ENCODE measurements at regions not wholly inside any gene's neighbourhood (a gene's known extent, or its start where the extent isn't known, plus 50 kb on each side); places are given as distances from the start of the nearest gene placed in this dataset.

- TF ChIP-seq CTCF (IDR thresholded peaks at IDR 0.05), result no peak
- H3K27me3 ChIP-seq, result no peaks in the 10 kb centered on the region
- H3K4me1 ChIP-seq, result peaks cover 35% of the 10 kb centered on the region
- H3K4me3 ChIP-seq, result no peak overlapping the region
- no peaks in the 10 kb centered on the region for H3K36me3 ChIP-seq
- DNase-seq (no peak), ATAC-seq (no peak)
- intact Hi-C loops (cut with DNase I), result no loop called here
- no peaks in the 10 kb centered on the region for H3K9me3 ChIP-seq
- H3K27ac ChIP-seq, result no peak overlapping the region
These were observed 64.3 kb upstream of the MAP4K3 start for GRCh38 chr2:39501412-39501811.

GRCh38 chr2:39503277-39503676 is 66.2 kb upstream of the MAP4K3 start:
- Histone ChIP-seq H3K27me3 (no peaks in the 10 kb centered on the region), H3K9me3 (no peaks in the 10 kb centered on the region), H3K27ac (peak overlapping the region; percentile 79), H3K4me3 (no peak overlapping the region), H3K4me1 (peaks cover 30% of the 10 kb centered on the region), H3K36me3 (no peaks in the 10 kb centered on the region)
- TF ChIP-seq CTCF (IDR thresholded peaks at IDR 0.05), result no peak
- ATAC-seq, result no peak
- intact Hi-C loops (cut with DNase I), result no loop called here
- DNase-seq, result no peak

- intact Hi-C loops (cut with DNase I), result no loop called here
- no peak for DNase-seq
- Histone ChIP-seq H3K27me3 (no peaks in the 10 kb centered on the region), H3K4me3 (no peak overlapping the region), H3K36me3 (no peaks in the 10 kb centered on the region), H3K27ac (peak overlapping the region; percentile 79), H3K9me3 (no peaks in the 10 kb centered on the region), H3K4me1 (peaks cover 37% of the 10 kb centered on the region)
- ATAC-seq, result peak; percentile 32
- no peak for TF ChIP-seq CTCF (IDR thresholded peaks at IDR 0.05)
These were observed 67.8 kb upstream of the MAP4K3 start for GRCh38 chr2:39504790-39505335.

- H3K36me3 ChIP-seq, result no peaks in the 10 kb centered on the region
- DNase-seq (no peak), ATAC-seq (no peak)
- H3K9me3 ChIP-seq, result no peaks in the 10 kb centered on the region
- H3K4me1 ChIP-seq, result peaks cover 32% of the 10 kb centered on the region
- intact Hi-C loops (cut with DNase I), result no loop called here
- H3K27me3 ChIP-seq, result no peaks in the 10 kb centered on the region
- H3K4me3 ChIP-seq, result no peak overlapping the region
- peak overlapping the region; percentile 32 for H3K27ac ChIP-seq
- TF ChIP-seq CTCF (IDR thresholded peaks at IDR 0.05), result no peak
These were observed 69.1 kb upstream of the MAP4K3 start for GRCh38 chr2:39506215-39506614.

- H3K36me3 ChIP-seq, result no peaks in the 10 kb centered on the region
- no peaks in the 10 kb centered on the region for H3K9me3 ChIP-seq
- ATAC-seq (no peak), DNase-seq (no peak)
- intact Hi-C loops (cut with DNase I), result no loop called here
- no peak overlapping the region for H3K4me3 ChIP-seq
- H3K27me3 ChIP-seq, result no peaks in the 10 kb centered on the region
- H3K27ac ChIP-seq, result no peak overlapping the region
- H3K4me1 ChIP-seq, result peaks cover 48% of the 10 kb centered on the region
- no peak for TF ChIP-seq CTCF (IDR thresholded peaks at IDR 0.05)
These were observed 71.1 kb upstream of the MAP4K3 start for GRCh38 chr2:39508198-39508597.

- no peak overlapping the region for H3K4me3 ChIP-seq
- DNase-seq (no peak), ATAC-seq (no peak)
- H3K4me1 ChIP-seq, result peaks cover 52% of the 10 kb centered on the region
- no peaks in the 10 kb centered on the region for H3K36me3 ChIP-seq
- intact Hi-C loops (cut with DNase I), result no loop called here
- H3K9me3 ChIP-seq, result no peaks in the 10 kb centered on the region
- no peak overlapping the region for H3K27ac ChIP-seq
- H3K27me3 ChIP-seq, result no peaks in the 10 kb centered on the region
- no peak for TF ChIP-seq CTCF (IDR thresholded peaks at IDR 0.05)
These were observed 73.1 kb upstream of the MAP4K3 start for GRCh38 chr2:39510140-39510539.

Data from upper lobe of right lung (tissue), 1 donor.